ENCODE measurements at regions not wholly inside any gene's neighbourhood (a gene's known extent, or its start where the extent isn't known, plus 50 kb on each side); places are given as distances from the start of the nearest gene placed in this dataset.

DNA sequence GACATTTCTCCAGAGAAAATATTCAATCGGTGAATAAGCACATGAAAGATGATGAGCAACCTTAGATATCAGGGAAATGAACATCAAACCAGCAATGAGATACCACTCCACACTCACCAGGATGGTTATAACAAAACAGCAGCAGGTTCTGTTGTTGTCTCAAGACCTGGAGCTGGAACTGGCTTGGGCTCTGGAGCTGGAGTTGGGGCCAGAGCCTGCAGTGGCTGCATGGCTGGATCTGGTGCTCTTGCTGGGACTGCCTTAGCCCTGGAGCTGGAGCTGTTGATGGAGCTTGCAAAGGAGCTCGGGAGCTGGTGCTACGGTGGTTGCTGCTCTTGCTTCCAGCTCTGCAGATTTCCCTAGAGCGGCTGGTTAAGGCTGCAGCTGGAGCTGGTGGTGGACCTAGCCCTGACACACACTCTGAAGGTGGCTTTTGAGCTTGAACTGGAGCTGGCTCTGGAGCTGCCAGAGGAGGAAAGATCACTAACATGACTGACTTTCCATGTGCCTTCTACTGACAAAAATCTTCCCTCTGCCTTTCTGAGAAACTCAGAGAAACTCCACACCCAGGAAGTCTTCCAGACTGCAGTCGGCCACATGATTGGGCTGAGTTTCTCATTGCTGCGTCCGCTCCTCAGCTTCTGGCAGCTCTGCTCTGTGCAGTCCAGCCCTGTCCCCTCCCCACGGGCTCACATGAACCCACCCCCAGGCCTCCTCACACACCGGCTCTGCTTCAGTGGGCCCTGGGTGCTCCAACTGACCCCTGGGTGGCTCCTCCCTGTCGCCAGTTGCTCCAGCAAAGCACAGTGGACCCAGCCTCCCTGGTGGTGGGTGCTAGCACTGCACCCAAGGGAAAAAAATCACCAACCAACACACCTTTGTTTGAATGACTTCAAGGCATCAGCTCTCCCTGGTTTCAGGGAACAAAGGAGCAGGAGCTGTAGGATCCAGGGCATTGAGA, 139.1 kb upstream of the FMN2 start:
- TF ChIP-seq CTCF (IDR thresholded peaks at IDR 0.05; ENCODE audit: insufficient read depth, low read length) (no peak), POLR2AphosphoS5 (IDR thresholded peaks at IDR 0.05; ENCODE audit: low read depth) (no peak)
